WTC11 (cell line): ENCODE measurements at regions not wholly inside any gene's neighbourhood (a gene's known extent, or its start where the extent isn't known, plus 50 kb on each side); places are given as distances from the start of the nearest gene placed in this dataset.

Experiments used
- ATAC-seq: fragments of 200-7000 bp; cut with Tn5 transposase; 2 replicates; pipeline ENCODE4 v1.10.0; 2021; ENCODE audit warnings: mild to moderate bottlenecking, moderate library complexity
- CTCF ChIA-PET: fragments of 300-600 bp; sonication (Branson Sonifier 250); formaldehyde crosslinking; loops from one replicate; lab custom pipeline; 2021; ENCODE audit warnings: antibody characterized with exemption; lab: Charles Lee
- POLR2A ChIA-PET: fragments of 350-600 bp; sonication (Branson Sonifier 250); formaldehyde crosslinking; loops from one replicate; lab custom pipeline; 2021; ENCODE audit warnings: antibody characterized with exemption; lab: Charles Lee
- DNase-seq: peaks from one replicate; pipeline ENCODE4 v3.0.0; 2021; ENCODE audit warnings: low spot score
- H3K27ac Mint-ChIP-seq: 2 replicates; pipeline ENCODE4 v1.8.0; 2021; ENCODE audit warnings: mixed read lengths
- H3K27me3 Mint-ChIP-seq: 2 replicates; pipeline ENCODE4 v1.8.0; 2021; ENCODE audit warnings: low read depth, mild to moderate bottlenecking, moderate library complexity, mixed read lengths
- H3K36me3 Mint-ChIP-seq: 2 replicates; pipeline ENCODE4 v1.8.0; 2021; ENCODE audit warnings: mixed read lengths
- H3K4me1 Mint-ChIP-seq: 2 replicates; pipeline ENCODE4 v1.8.0; 2022; ENCODE audit warnings: mixed read lengths
- H3K4me3 Mint-ChIP-seq: 2 replicates; pipeline ENCODE4 v1.8.0; 2021; ENCODE audit warnings: mild to moderate bottlenecking, moderate library complexity, mixed read lengths
- H3K9me3 Mint-ChIP-seq: 2 replicates; pipeline ENCODE4 v1.8.0; 2021; ENCODE audit warnings: mixed read lengths
- AR ChIP-seq: fragments of 250-450 bp; sonication (Bioruptor Pico); IDR thresholded peaks from 2 replicates; pipeline ENCODE4 v1.9.0; 2021; ENCODE audit warnings: mild to moderate bottlenecking
- ATF6 ChIP-seq: sonication (generic); formaldehyde crosslinking; IDR thresholded peaks from 2 replicates; pipeline ENCODE4 v1.8.1; 2023; ENCODE audit warnings: mild to moderate bottlenecking, missing genetic modification reagents
- CREM ChIP-seq: sonication (generic); formaldehyde crosslinking; IDR thresholded peaks from 2 replicates; pipeline ENCODE4 v1.8.1; 2022; ENCODE audit warnings: mild to moderate bottlenecking, missing genetic modification reagents, moderate library complexity
- E2F5 ChIP-seq: sonication (generic); formaldehyde crosslinking; IDR thresholded peaks from 2 replicates; pipeline ENCODE4 v1.8.1; 2022; ENCODE audit warnings: mild to moderate bottlenecking, moderate library complexity, missing genetic modification reagents
- ELF4 ChIP-seq: sonication (generic); formaldehyde crosslinking; IDR thresholded peaks from 2 replicates; pipeline ENCODE4 v1.8.1; 2022; ENCODE audit warnings: low read depth, mild to moderate bottlenecking, moderate library complexity, missing genetic modification reagents
- JAZF1 ChIP-seq: fragments of 250-450 bp; sonication (Bioruptor Pico); IDR thresholded peaks from 2 replicates; pipeline ENCODE4 v1.9.0; 2021; ENCODE audit warnings: moderate library complexity, mild to moderate bottlenecking, inconsistent platforms
- MAX ChIP-seq: sonication (generic); formaldehyde crosslinking; IDR thresholded peaks from 2 replicates; pipeline ENCODE4 v1.8.0; 2022; ENCODE audit warnings: mild to moderate bottlenecking, missing genetic modification reagents
- MYBL2 ChIP-seq: sonication (generic); formaldehyde crosslinking; IDR thresholded peaks from 2 replicates; pipeline ENCODE4 v1.8.1; 2023; ENCODE audit warnings: mild to moderate bottlenecking, moderate library complexity, missing genetic modification reagents
- NR2C2 ChIP-seq: sonication (generic); formaldehyde crosslinking; IDR thresholded peaks from 2 replicates; pipeline ENCODE4 v1.8.0; 2022; ENCODE audit warnings: mild to moderate bottlenecking, missing genetic modification reagents
- RORB ChIP-seq: fragments of 250-450 bp; sonication (Bioruptor Pico); IDR thresholded peaks from 2 replicates; pipeline ENCODE4 v1.9.0; 2021; ENCODE audit warnings: mild to moderate bottlenecking
- TEAD4 ChIP-seq: sonication (generic); formaldehyde crosslinking; IDR thresholded peaks from 2 replicates; pipeline ENCODE4 v1.8.0; 2022; ENCODE audit warnings: mild to moderate bottlenecking, missing genetic modification reagents
- TP53 ChIP-seq: sonication (generic); formaldehyde crosslinking; IDR thresholded peaks from 2 replicates; pipeline ENCODE4 v1.8.1; 2023; ENCODE audit warnings: mild to moderate bottlenecking, missing genetic modification reagents
- USF2 ChIP-seq: sonication (generic); formaldehyde crosslinking; IDR thresholded peaks from 2 replicates; pipeline ENCODE4 v1.8.1; 2023; ENCODE audit warnings: mild to moderate bottlenecking, missing genetic modification reagents, moderate library complexity
- ZBTB21 ChIP-seq: sonication (generic); formaldehyde crosslinking; IDR thresholded peaks from 2 replicates; pipeline ENCODE4 v1.8.1; 2023; ENCODE audit warnings: mild to moderate bottlenecking, missing genetic modification reagents, borderline replicate concordance
- ZMAT4 ChIP-seq: fragments of 250-450 bp; sonication (Bioruptor Pico); IDR thresholded peaks from 2 replicates; pipeline ENCODE4 v1.9.0; 2021; ENCODE audit warnings: mild to moderate bottlenecking
- ZNF219 ChIP-seq: sonication (generic); formaldehyde crosslinking; IDR thresholded peaks from 2 replicates; pipeline ENCODE4 v1.8.0; 2023; ENCODE audit warnings: missing genetic modification reagents, mild to moderate bottlenecking, borderline replicate concordance
- ZNF232 ChIP-seq: sonication (generic); formaldehyde crosslinking; IDR thresholded peaks from 2 replicates; pipeline ENCODE4 v1.8.0; 2022; ENCODE audit warnings: mild to moderate bottlenecking, missing genetic modification reagents
- ZNF396 ChIP-seq: fragments of 250-450 bp; sonication (Bioruptor Pico); IDR thresholded peaks from 2 replicates; pipeline ENCODE4 v1.8.0; 2021; ENCODE audit warnings: mild to moderate bottlenecking, moderate library complexity, borderline replicate concordance
- ZNF512 ChIP-seq: sonication (generic); formaldehyde crosslinking; IDR thresholded peaks from 2 replicates; pipeline ENCODE4 v1.8.1; 2022; ENCODE audit warnings: missing genetic modification reagents, borderline replicate concordance

GRCh38 chr7:106394526-106394925 is 109.7 kb upstream of the NAMPT start:
- CTCF ChIA-PET: no interaction called here
- POLR2A ChIA-PET: no interaction called here

More at GRCh38 chr7:106394526-106394925, 109.7 kb upstream of the NAMPT start:
- H3K4me1 Mint-ChIP-seq: peaks cover 20% of the 10 kb centered on the region
- H3K36me3 Mint-ChIP-seq: 0 out of 2 replicates have a peak, but pooled peaks cover 2% of the 10 kb centered on the region
- DNase-seq: no peak
- H3K9me3 Mint-ChIP-seq: peaks cover 25% of the 10 kb centered on the region
- TF ChIP-seq ZBTB21 (no peak), ZNF512 (CRISPR knock-in tag) (no peak), ZMAT4 (CRISPR knock-in tag) (no peak), CREM (CRISPR knock-in tag) (no peak), JAZF1 (CRISPR knock-in tag) (no peak), USF2 (no peak), ATF6 (no peak), AR (CRISPR knock-in tag) (no peak), MAX (CRISPR knock-in tag) (no peak), E2F5 (CRISPR knock-in tag) (no peak), ZNF396 (CRISPR knock-in tag) (no peak), MYBL2 (no peak), ELF4 (CRISPR knock-in tag) (no peak), ZNF219 (CRISPR knock-in tag) (no peak), TP53 (CRISPR knock-in tag) (no peak), NR2C2 (no peak), TEAD4 (no peak), ZNF232 (CRISPR knock-in tag) (no peak), RORB (CRISPR knock-in tag) (no peak)
- H3K4me3 Mint-ChIP-seq: no peak overlapping the region
- H3K27ac Mint-ChIP-seq: no peak overlapping the region; the same call in 1 of the 2 replicates
- H3K27me3 Mint-ChIP-seq: peaks cover 14% of the 10 kb centered on the region
- ATAC-seq: no peak
